Stimulated activated naive CD4-positive, alpha-beta T cell treated with Interleukin-2 at 50 U/mL for 16 hours (primary cell): ENCODE measurements at regions not wholly inside any gene's neighbourhood (a gene's known extent, or its start where the extent isn't known, plus 50 kb on each side); places are given as distances from the start of the nearest gene placed in this dataset.
A peak's percentile ranks its signal among the peaks of the same experiment; 100 is the strongest.

ENCODE experiments used
- DNase-seq: peaks from one replicate; lab custom pipeline; 2025; lab: John Stamatoyannopoulos, UW

GRCh38 chr5:68352166-68352565 lies 136.6 kb downstream of the PIK3R1 start:
- no peak for DNase-seq

GRCh38 chr5:68353605-68354004 lies 138.0 kb downstream of the PIK3R1 start:
- DNase-seq = no peak

GRCh38 chr5:68354315-68354714 lies 138.8 kb downstream of the PIK3R1 start:
- no peak for DNase-seq

GRCh38 chr5:68356216-68356615 lies 140.7 kb downstream of the PIK3R1 start:
- DNase-seq = no peak

GRCh38 chr5:68356623-68357022 lies 141.1 kb downstream of the PIK3R1 start:
- no peak for DNase-seq

GRCh38 chr5:68359699-68360098 lies 144.1 kb downstream of the PIK3R1 start:
- DNase-seq = no peak

GRCh38 chr5:68362331-68362730 lies 146.8 kb downstream of the PIK3R1 start:
- DNase-seq = no peak

- DNase-seq = no peak
Observed at GRCh38 chr5:68365889-68366288, 150.3 kb downstream of the PIK3R1 start.

- no peak for DNase-seq
Observed at GRCh38 chr5:68367287-68367686, 151.7 kb downstream of the PIK3R1 start.

GRCh38 chr5:68367717-68368116 lies 152.2 kb downstream of the PIK3R1 start:
- no peak for DNase-seq

GRCh38 chr5:68368311-68369022 lies 152.9 kb downstream of the PIK3R1 start:
- peak; percentile 4 for DNase-seq

- no peak for DNase-seq
Observed at GRCh38 chr5:68369023-68369359, 153.4 kb downstream of the PIK3R1 start.

- peak; percentile 31 for DNase-seq
Observed at GRCh38 chr5:68369457-68370125, 154.0 kb downstream of the PIK3R1 start.

GRCh38 chr5:68370196-68370595 lies 154.6 kb downstream of the PIK3R1 start:
- no peak for DNase-seq

- no peak for DNase-seq
Observed at GRCh38 chr5:68371607-68372006, 156.1 kb downstream of the PIK3R1 start.

- DNase-seq = no peak
Observed at GRCh38 chr5:68372161-68372560, 156.6 kb downstream of the PIK3R1 start.

GRCh38 chr5:68373050-68373449 lies 157.5 kb downstream of the PIK3R1 start:
- DNase-seq = no peak

- no peak for DNase-seq
Observed at GRCh38 chr5:68374796-68375518, 159.4 kb downstream of the PIK3R1 start.

GRCh38 chr5:68375540-68375939 lies 160.0 kb downstream of the PIK3R1 start:
- no peak for DNase-seq

- DNase-seq = no peak
Observed at GRCh38 chr5:68376935-68377334, 161.4 kb downstream of the PIK3R1 start.

- DNase-seq = no peak
Observed at GRCh38 chr5:68377733-68378132, 162.2 kb downstream of the PIK3R1 start.

- no peak for DNase-seq
Observed at GRCh38 chr5:68378204-68378820, 162.8 kb downstream of the PIK3R1 start.
